Hematopoietic multipotent progenitor cell treated with erythropoietin and hydrocortisone succinate and interleukin-3 and kit ligand, for 8 days (in vitro differentiated cells): ENCODE measurements at regions not wholly inside any gene's neighbourhood (a gene's known extent, or its start where the extent isn't known, plus 50 kb on each side); places are given as distances from the start of the nearest gene placed in this dataset.
A peak's percentile ranks its signal among the peaks of the same experiment; 100 is the strongest.

Source experiments
- DNase-seq: peaks from one replicate; pipeline ENCODE4 v3.0.0-alpha.2; 2015

DNA sequence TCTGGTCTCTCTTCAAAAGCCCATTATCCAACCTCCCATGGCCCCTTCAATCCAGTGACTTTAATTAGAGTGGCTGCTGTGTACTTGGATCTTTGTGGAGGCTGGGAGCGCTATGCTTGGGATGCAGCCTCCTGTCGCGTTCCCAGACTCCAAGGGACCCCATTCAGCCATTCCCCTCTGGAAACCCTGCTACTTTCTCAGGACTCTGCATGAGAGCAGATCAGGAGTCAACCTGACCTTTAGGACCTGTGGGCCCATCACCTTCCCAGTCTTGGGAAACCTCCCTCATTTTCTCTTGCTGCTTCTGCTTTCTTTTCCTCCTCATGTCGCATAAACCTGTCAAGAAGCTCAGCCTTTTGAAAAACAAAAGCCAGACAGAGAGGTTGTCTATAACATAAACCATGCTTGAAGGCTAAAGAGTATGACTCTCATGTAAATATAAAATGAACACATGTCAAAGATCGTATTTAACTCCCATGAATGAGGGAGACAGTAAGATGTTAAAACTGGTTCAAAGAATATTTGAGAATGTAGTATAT lies 143.1 kb upstream of the PELI1 start:
- no peak for DNase-seq

DNA sequence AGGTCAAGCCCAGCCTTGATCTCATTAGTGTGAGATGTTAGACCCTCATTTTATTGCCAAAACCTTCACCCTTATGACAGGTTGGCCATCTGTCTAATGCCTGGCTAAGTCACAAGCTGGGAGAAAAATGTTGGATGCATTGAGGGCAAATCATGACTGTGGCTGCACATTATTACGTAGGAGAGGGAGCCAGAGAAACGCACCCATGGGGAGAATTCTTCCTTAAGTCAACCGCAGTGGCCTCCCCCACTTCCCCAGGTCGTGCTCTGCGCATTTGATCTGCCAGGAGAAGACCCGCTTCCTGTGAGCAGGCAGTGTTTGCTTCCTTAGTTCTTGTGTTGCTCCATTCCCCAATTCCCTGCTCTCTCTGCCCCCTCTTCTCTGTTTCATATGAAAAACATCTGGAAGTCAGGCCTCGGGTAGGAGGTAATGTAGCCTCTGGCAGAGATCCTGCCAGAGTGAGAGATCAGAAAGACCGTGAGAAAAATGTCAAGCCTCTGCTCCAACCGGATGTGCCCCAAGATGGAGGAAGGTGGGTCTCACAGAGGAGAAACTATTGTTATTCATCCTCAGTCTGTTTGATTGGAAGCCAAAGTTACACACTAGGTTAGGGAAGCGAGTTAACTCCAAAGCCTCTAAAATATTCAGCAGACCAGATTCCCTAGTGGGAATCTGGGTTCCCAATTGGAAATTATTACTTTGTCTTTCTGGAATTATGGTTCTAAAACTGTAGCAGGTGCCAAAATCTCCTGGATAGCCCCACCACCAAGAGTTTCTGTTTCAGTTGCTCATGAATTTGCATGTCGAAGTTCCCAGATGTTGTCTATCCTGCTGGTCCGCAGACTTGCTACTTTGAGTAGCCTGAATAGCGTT lies 144.3 kb upstream of the PELI1 start:
- DNase-seq = no peak

- DNase-seq = no peak
These were observed 145.0 kb upstream of the PELI1 start for GRCh38 chr2:64289251-64289650.

- DNase-seq = no peak
These were observed 145.5 kb upstream of the PELI1 start for GRCh38 chr2:64289737-64290136.

GRCh38 chr2:64291181-64291580 lies 147.0 kb upstream of the PELI1 start:
- no peak for DNase-seq

DNA sequence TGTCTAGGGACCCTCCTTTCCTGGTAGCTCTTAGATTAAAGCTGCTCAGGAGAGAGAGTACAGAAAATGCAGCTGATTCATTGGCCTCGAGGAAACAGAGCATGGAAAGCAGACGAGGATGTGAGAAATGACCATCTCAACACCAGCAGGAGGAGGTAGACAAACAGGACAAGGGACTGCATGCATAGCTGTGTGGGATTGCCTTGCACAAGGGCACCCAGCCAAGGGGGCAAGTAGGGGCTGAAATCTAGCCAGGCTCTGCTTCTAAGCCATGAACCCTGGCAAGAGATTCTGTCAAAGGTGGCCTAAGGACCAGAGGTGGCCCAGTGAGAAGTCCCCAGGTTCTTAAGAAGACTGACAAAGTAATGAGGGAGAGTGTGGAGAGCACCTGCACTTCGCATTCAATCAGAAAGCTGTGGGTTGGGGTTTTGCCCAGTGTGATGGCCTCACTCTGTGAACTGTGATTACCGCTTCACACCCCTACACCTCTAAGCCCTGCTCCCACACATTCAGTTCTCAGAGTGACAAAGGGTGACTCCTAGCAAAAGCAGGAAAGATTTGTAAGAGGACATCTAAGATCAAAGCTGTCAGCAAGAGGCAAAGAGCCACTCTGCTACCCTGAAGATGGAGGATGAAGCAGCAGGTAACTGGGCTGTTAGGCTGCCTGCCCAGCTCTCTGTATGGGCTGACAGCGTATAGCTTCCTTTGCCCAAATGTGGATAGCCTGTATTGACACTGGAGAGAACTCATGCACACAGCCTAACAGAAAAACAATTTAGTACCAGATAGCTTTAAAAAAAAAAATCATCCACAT lies 151.3 kb upstream of the PELI1 start:
- DNase-seq = no peak

DNA sequence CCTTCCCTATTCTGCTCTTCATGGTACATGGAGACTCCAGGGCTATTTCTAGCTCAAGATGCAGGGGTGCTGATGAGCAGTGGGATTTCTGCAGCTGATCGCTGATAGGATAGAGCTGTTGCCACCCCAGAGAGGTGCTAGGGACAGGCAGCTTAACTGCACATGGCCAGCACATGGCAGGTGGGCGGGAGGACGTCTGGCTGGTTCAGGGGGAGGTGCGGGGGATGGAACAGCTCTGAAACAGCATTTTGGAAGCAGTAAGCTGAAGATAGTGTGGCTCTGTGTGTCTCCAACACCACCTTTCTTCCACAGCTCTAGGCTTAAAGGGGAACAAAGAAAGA lies 151.9 kb upstream of the PELI1 start:
- no peak for DNase-seq

GRCh38 chr2:64296695-64297346 lies 152.6 kb upstream of the PELI1 start:
- no peak for DNase-seq

GRCh38 chr2:64298161-64298560 lies 153.9 kb upstream of the PELI1 start:
- DNase-seq = no peak

- DNase-seq = no peak
These were observed 153.9 kb upstream of the LGALSL start for GRCh38 chr2:64300066-64300465.

GRCh38 chr2:64303250-64303649 lies 150.7 kb upstream of the LGALSL start:
- DNase-seq = no peak

- DNase-seq = no peak
These were observed 146.5 kb upstream of the LGALSL start for GRCh38 chr2:64307421-64307820.

DNA sequence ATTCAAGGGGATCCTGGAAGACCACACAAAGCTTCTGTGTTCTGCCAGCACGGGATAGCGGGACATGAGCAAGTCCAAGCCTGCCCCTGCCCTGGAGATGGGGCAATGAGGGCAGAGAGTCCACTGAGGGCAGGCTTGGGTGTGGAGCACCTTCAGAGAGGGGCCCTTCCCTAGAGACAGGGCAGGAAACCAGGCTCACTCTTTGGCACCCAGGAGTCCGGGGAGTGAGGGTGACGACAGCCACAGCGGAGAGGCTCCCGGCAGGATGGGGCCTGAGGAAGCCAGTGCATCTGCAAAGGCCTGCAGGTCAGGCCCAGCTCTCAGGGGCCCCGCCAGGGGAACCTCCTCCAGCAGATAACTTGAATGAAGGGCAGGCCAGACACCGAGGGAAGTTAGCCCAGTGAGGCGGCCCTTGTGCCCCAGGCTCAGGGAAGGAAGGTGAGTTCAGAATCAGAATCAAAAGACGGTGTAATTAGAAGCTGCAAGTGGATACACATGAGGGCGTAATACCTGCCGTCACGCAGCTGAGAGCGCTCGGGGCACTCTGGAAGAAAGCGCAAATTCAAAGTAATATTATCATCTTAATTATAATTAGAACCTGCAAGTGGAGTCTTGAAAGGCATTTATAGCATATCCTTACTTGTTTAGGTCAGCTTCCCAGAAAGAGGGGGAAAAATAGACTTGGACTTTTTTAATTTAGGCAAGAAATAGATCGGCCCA lies 142.6 kb upstream of the LGALSL start:
- no peak for DNase-seq

GRCh38 chr2:64311948-64312621 lies 141.9 kb upstream of the LGALSL start:
- no peak for DNase-seq

GRCh38 chr2:64312622-64313397 lies 141.2 kb upstream of the LGALSL start:
- DNase-seq = no peak

DNA sequence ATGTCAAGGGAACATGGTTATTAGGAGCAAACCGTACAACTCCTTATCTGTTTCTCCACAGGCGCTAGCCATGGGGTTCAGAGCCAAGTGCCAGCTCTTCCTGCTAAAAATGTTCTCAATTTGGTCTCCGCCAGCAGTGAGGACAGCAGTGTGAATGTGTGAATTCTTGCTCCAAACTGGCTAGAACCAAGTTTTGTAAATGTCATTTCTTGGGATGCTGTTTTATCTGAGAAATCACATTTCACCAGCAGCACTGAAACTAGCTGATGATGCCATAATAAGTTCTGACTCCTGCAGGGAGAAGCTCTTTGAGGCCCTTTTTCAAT lies 140.6 kb upstream of the LGALSL start:
- peak; percentile 65 for DNase-seq

GRCh38 chr2:64315291-64315960 lies 138.5 kb upstream of the LGALSL start:
- no peak for DNase-seq

DNA sequence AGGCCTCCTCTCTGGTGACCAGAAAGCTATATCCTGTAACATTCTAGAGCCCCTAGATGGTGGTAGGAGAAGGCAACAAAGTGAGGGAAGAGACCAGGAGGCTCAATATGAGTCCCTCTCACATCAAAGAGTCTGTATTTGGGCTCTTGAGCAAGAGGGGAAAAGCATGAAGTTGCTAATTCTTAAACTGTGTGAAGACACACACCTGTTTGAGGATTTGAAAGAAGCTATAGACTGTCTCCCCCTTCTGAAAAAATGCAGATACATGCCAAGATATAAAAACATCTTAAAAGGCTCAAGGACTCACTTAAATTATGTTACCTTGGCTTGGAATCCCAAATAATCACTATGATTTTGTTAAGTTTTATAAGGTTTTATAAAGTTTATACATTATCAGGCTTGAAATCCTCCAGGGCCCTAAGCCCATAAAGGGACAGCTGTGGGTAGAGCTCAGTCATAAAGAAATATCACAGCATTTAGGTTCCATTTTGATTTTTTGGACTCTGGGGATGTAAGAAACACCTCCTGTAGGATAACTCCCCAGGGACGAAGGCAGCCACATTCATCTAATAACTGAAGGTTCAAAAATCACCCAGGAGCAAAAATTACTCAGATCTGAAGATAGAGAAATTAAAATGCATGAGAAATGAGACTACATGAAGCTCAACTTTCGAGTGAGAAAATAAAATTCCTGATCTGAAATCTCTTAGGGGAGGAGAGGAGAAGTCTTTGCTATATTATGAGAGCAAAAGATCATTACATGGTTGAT lies 136.1 kb upstream of the LGALSL start:
- DNase-seq = no peak

GRCh38 chr2:64318476-64318748 lies 135.6 kb upstream of the LGALSL start:
- no peak for DNase-seq

DNA sequence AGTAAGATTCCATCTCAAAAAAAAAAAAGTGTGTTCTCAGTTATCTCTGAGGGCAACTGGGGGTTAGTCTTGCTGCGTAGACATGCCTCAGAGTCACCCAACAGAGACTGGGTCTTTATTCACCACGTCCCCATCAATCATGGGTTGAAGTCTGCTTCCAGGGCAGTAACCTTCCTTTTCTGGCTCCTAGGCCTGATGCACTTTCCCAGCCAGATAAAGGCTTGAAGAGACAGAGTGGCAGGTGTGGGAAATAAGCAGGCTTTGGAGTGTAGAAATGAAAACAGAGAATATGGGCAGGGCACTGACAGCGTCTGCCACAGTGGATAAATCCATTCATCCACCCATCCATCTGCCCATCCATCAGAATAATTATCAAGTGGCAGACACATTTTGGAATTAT lies 134.1 kb upstream of the LGALSL start:
- no peak for DNase-seq
